NCI-H69 (cell line): ENCODE measurements at regions not wholly inside any gene's neighbourhood (a gene's known extent, or its start where the extent isn't known, plus 50 kb on each side); places are given as distances from the start of the nearest gene placed in this dataset.
"Not testable (repeated sequence)": the region's sequence is repeated elsewhere in the genome, so short reads cannot be mapped to it uniquely, and the experiment has no call there.

Source experiments
- DNase-seq: peaks from one replicate; lab custom pipeline; 2025; lab: John Stamatoyannopoulos, UW

GRCh38 chr7:16933296-16934279 lies 51.8 kb upstream of the AGR3 start:
- no peak for DNase-seq

DNA sequence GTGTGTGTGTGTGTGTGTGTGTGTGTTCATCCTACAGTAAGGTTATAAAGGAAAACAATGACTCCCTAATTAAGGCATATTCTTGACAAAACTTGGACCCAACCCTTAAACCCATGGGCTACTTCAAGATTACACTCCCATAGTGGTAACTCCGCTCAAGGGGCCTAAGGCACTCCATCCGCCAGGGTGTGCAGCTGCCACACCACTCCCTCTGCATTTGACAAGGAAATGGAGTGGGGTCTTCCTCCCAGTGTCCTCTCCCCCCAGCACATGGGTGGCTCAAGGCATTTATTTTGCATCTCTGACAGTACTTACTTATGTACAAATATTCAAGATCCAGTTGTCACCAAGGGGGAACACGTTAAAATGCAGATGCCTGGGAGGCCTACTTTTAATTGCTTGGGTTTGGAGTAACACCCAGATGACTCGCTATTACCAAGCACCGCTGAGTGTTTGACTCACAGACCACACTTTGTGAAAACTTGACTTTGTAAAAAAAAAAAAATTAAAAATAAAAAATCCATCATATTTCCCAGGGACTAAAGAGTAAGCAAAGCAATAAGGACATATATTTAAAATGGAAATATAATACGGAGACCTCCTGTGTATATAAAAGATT lies 53.0 kb upstream of the AGR3 start:
- DNase-seq, result no peak

- peak; percentile 27 for DNase-seq
Observed at GRCh38 chr7:16935341-16935735, 53.6 kb upstream of the AGR3 start.

- DNase-seq, result no peak
Observed at GRCh38 chr7:16936626-16937422, 55.0 kb upstream of the AGR3 start.

- DNase-seq, result peak; percentile 23
Observed at GRCh38 chr7:16939161-16939560, 57.4 kb upstream of the AGR3 start.

- no peak for DNase-seq
Observed at GRCh38 chr7:16940776-16941175, 59.0 kb upstream of the AGR3 start.

GRCh38 chr7:16942929-16943509 lies 61.2 kb upstream of the AGR3 start:
- no peak for DNase-seq

- no peak for DNase-seq
Observed at GRCh38 chr7:16944936-16945335, 63.2 kb upstream of the AGR3 start.

DNA sequence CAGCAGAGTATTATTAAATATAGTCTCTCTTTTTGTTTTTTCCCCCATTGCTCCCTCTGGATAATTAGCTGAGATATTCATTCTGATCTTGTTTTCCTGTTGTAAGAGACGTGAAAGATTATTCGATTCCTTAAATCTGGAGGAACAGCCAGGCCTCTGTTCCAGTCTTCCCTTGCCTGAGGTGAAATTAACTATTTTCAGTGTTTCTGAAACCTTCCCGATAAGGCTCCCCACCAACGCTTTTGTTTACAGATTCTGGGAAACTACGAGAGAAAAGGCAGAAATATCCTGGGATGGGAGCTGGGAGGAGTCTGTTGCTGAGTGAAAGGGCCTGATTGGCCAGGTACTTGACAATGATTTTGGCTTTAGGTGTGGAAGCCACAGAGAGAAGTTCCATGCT lies 63.6 kb upstream of the AGR3 start:
- no peak for DNase-seq

- not testable (repeated sequence) for DNase-seq
Observed at GRCh38 chr7:16948110-16948509, 66.3 kb upstream of the AGR3 start.

GRCh38 chr7:16951483-16952080 lies 69.8 kb upstream of the AGR3 start:
- DNase-seq, result no peak

DNA sequence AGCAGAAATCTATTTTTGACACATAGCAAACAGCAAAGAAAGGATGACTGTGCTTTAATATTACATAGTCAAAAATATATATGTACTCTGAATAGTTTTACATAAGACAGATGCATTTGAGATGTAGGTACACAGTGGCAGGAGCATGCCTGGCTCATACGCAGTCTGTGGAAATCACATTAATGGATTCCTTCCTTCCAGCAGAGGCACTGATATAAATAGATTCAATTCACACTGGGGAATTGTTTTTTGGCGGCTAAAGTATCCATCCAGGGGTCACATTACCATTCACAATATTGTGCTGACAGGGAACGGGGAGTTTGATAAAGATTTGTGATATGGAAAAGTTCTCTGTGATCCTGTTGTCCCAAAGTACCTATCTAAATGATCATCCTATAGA lies 72.5 kb upstream of the AGR3 start:
- DNase-seq, result no peak

GRCh38 chr7:16958724-16959123 lies 76.9 kb upstream of the AGR3 start:
- DNase-seq, result no peak

DNA sequence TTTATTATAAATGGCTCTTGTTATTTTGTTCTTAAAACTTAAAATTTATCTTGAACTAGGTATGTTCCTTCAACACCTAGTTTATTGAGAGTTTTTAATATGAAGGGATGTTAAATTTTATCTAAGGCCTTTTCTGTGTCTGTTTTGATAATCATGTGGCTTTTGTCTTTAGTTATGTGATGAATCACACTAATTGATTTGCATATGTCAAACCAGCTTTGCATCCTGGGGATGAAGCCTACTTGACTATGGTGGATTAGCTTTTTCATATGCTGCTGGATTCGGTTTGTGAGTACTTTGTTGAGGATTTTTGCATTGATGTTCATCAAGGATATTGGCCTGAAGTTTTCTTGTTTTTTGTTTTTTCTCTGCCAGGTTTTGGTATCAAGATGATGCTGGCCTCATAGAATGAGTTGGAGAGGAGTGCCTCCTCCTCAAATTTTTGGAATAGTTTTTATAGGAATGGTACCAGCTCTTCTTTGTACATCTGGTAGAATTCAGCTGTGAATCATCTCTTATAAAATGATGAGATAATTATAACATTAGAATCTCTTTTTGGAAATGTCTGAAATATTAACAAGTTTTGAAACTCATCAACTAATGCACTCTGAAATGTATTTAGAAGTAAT lies 78.7 kb upstream of the AGR3 start:
- no peak for DNase-seq

DNA sequence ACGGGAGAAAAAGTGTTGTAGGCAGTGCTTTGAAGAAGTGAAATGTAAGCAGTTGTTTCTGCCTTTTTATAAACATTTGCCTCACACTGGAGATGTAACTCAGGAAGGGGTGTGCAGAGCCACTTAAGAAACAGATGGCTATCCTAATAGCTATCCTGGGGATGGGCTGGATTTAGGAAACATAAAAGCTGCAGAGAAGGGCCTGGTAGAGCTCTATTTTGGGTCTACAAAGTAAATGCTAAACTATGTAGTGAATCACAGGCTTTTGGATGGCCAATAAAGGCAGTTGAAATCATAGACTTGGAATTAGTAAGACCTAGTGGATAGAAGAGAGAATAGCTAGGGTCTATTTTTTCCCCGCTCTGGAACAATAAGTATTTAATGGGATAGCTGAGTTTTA lies 79.9 kb upstream of the AGR3 start:
- DNase-seq, result peak; percentile 57

GRCh38 chr7:16963044-16963443 lies 81.3 kb upstream of the AGR3 start:
- peak; percentile 88 for DNase-seq

DNA sequence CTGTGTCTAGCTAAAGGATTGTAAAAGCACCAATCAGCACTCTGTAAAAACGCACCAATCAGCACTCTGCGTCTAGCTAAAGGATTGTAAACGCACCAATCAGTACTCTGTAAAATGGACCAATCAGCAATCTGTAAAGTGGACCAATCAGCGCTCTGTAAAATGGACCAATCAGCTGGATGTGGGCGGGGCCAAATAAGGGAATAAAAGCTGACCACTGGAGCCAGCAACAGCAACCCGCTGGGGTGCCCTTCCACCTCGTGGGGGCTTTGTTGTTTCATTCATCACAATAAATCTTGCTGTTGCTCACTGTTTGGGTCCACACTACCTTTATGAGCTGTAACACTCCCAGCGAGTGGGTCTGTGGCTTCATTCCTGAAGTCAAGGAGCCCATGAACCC lies 83.9 kb upstream of the AGR3 start:
- DNase-seq, result not testable (repeated sequence)

GRCh38 chr7:16967300-16967811 lies 85.6 kb upstream of the AGR3 start:
- no peak for DNase-seq

- DNase-seq, result peak; percentile 15
Observed at GRCh38 chr7:16970732-16971482, 89.1 kb upstream of the AGR3 start.

GRCh38 chr7:16975712-16976111 lies 93.9 kb upstream of the AGR3 start:
- DNase-seq, result no peak
